ENCODE measurements at regions not wholly inside any gene's neighbourhood (a gene's known extent, or its start where the extent isn't known, plus 50 kb on each side); places are given as distances from the start of the nearest gene placed in this dataset.

DNA sequence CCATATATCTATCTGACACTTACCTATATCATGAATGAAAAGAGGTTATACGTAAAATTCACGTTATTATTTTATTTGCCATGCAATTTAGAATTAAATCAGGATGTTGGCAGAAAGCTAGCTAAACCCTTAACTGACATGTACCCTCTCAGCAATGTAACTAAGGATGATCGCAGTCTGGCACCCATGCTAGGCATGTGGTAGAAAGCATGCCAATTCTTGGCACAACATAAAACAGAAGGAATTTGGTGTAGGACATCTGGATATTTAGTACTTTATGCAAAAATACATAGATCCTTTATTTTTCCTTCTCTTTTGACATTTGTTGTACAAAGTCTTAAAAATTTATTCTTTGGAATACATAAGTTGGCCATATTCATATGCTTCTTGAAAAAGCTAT is 436.8 kb upstream of the FAT1 start:
- no CpG with 5 or more reads among the region's 3 CpGs for WGBS (ENCODE audit: insufficient coverage)
- Histone ChIP-seq H3K4me3 (replicated peaks in 1 of 3; ENCODE audit: low read depth in 2 of 3, low read length in 3 of 3) (no peak overlapping the region), H3K4me2 (replicated peaks; ENCODE audit: extremely low read depth, low read length, poor library complexity, severe bottlenecking) (no peak overlapping the region), H3K27ac (ENCODE audit: low read depth in 1 of 2, low read length in 2 of 2) (no peak overlapping the region), H3K9ac (ENCODE audit: insufficient read depth, low read length, poor library complexity, severe bottlenecking) (no peak overlapping the region), H3K79me2 (ENCODE audit: insufficient read depth, low read length) (no peaks in the 10 kb centered on the region), H3K27me3 (ENCODE audit: control insufficient read depth in 2 of 2, insufficient read depth in 2 of 2, low read length in 2 of 2) (no peaks in the 10 kb centered on the region), H4K20me1 (ENCODE audit: insufficient read depth, low read length) (no peaks in the 10 kb centered on the region), H3K9me3 (replicated peaks in 1 of 2; ENCODE audit: control insufficient read depth in 1 of 2, insufficient read depth in 1 of 2, low read length in 2 of 2) (peaks cover 0 to 5% of the 10 kb centered on the region in 2 donors), H3K4me1 (ENCODE audit: control insufficient read depth in 1 of 2, insufficient read depth in 2 of 2, low read length in 2 of 2) (no peaks in the 10 kb centered on the region), H2AFZ (ENCODE audit: insufficient read depth, low read depth, low read length, poor library complexity, severe bottlenecking) (no peak overlapping the region), H3K36me3 (replicated peaks in 1 of 2; ENCODE audit: control insufficient read depth in 1 of 2, insufficient read depth in 2 of 2, low read length in 2 of 2) (no peaks in the 10 kb centered on the region)
- intact Hi-C loops (cut with micrococcal nuclease), result no loop called here
- Mint-ChIP-seq H3K4me3 (no peak overlapping the region), H3K4me1 (no peaks in the 10 kb centered on the region), H3K27ac (no peak overlapping the region), H3K9me3 (peaks cover 0 to 3% (median 0%) of the 10 kb centered on the region in 7 donors), H3K36me3 (no peaks in the 10 kb centered on the region), H3K27me3 (ENCODE audit: low read depth in 3 of 3) (peaks cover 0 to 1% (median 0%) of the 10 kb centered on the region in 3 donors)
- no peak for DNase-seq
- TF ChIP-seq, protein P1, sequence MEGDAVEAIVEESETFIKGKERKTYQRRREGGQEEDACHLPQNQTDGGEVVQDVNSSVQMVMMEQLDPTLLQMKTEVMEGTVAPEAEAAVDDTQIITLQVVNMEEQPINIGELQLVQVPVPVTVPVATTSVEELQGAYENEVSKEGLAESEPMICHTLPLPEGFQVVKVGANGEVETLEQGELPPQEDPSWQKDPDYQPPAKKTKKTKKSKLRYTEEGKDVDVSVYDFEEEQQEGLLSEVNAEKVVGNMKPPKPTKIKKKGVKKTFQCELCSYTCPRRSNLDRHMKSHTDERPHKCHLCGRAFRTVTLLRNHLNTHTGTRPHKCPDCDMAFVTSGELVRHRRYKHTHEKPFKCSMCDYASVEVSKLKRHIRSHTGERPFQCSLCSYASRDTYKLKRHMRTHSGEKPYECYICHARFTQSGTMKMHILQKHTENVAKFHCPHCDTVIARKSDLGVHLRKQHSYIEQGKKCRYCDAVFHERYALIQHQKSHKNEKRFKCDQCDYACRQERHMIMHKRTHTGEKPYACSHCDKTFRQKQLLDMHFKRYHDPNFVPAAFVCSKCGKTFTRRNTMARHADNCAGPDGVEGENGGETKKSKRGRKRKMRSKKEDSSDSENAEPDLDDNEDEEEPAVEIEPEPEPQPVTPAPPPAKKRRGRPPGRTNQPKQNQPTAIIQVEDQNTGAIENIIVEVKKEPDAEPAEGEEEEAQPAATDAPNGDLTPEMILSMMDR (IDR thresholded peaks at IDR 0.05), result no peak

DNA sequence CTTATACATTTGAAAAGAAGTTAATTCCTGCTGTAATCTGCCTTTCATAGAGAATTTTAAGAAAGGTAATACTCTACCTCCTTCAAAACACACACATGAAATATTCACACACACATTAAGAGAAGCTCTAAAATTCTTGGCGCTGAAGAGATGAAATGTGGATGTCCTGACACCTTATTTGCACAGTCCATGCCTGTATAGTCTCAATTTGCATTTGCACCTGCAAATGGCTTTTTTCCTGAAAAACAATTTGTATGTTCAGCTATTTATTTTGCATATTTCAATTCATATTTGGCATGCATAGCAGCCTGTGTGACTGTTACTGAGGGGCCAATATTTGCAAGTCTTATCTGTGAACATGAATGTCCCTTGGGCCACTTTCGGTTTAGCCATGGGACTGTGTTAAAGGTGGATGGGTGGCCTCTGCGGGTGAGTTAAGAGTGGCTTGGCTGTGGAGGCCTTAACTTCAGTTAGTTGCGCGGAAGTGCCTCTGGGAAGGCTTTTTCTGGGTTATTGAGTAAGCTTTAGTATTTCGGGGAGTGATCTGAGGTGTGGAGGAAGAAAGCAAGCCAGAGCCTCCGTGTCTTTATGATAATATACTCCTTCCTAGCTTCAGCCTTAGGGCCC is 443.3 kb upstream of the FAT1 start:
- Histone ChIP-seq H3K79me2 (ENCODE audit: insufficient read depth, low read length) (no peaks in the 10 kb centered on the region), H3K4me2 (replicated peaks; ENCODE audit: extremely low read depth, low read length, poor library complexity, severe bottlenecking) (no peak overlapping the region), H4K20me1 (ENCODE audit: insufficient read depth, low read length) (no peaks in the 10 kb centered on the region), H3K36me3 (replicated peaks in 1 of 2; ENCODE audit: control insufficient read depth in 1 of 2, insufficient read depth in 2 of 2, low read length in 2 of 2) (no peaks in the 10 kb centered on the region), H2AFZ (ENCODE audit: insufficient read depth, low read depth, low read length, poor library complexity, severe bottlenecking) (no peak overlapping the region), H3K27ac (ENCODE audit: low read depth in 1 of 2, low read length in 2 of 2) (no peak overlapping the region), H3K4me1 (ENCODE audit: control insufficient read depth in 1 of 2, insufficient read depth in 2 of 2, low read length in 2 of 2) (no peaks in the 10 kb centered on the region), H3K27me3 (ENCODE audit: control insufficient read depth in 2 of 2, insufficient read depth in 2 of 2, low read length in 2 of 2) (no peaks in the 10 kb centered on the region), H3K9ac (ENCODE audit: insufficient read depth, low read length, poor library complexity, severe bottlenecking) (no peak overlapping the region), H3K4me3 (replicated peaks in 1 of 3; ENCODE audit: low read depth in 2 of 3, low read length in 3 of 3) (no peak overlapping the region), H3K9me3 (replicated peaks in 1 of 2; ENCODE audit: control insufficient read depth in 1 of 2, insufficient read depth in 1 of 2, low read length in 2 of 2) (no peaks in the 10 kb centered on the region)
- H3K4me1 Mint-ChIP-seq, result no peaks in the 10 kb centered on the region
- H3K36me3 Mint-ChIP-seq, result no peaks in the 10 kb centered on the region
- H3K27me3 Mint-ChIP-seq (ENCODE audit: low read depth in 3 of 3), result no peaks in the 10 kb centered on the region
- no peak overlapping the region for H3K27ac Mint-ChIP-seq
- H3K9me3 Mint-ChIP-seq, result peaks cover 0 to 4% (median 0%) of the 10 kb centered on the region in 7 donors
- DNase-seq, result no peak
- WGBS (ENCODE audit: insufficient coverage), result no CpG with 5 or more reads among the region's 7 CpGs
- intact Hi-C loops (cut with micrococcal nuclease), result no loop called here
- TF ChIP-seq, protein P1 (IDR thresholded peaks at IDR 0.05), result no peak
- H3K4me3 Mint-ChIP-seq, result no peak overlapping the region
